ENCODE measurements at regions not wholly inside any gene's neighbourhood (a gene's known extent, or its start where the extent isn't known, plus 50 kb on each side); places are given as distances from the start of the nearest gene placed in this dataset.
A peak's percentile ranks its signal among the peaks of the same experiment; 100 is the strongest.

- no peak for TF ChIP-seq CTCF (IDR thresholded peaks at IDR 0.05; ENCODE audit: low read depth, low read length, missing control alignments)
- no peak for DNase-seq (ENCODE audit: extremely low read depth, low read depth)
- no peak overlapping the region for H3K4me3 ChIP-seq (replicated peaks; ENCODE audit: low read depth, low read length)
Observed at GRCh38 chr13:110773480-110773879, 60.0 kb downstream of the ING1 start.

- no peak for DNase-seq (ENCODE audit: extremely low read depth, low read depth)
- no peak overlapping the region for H3K4me3 ChIP-seq (replicated peaks; ENCODE audit: low read depth, low read length)
Observed at GRCh38 chr13:110774051-110774450, 60.6 kb downstream of the ING1 start.

GRCh38 chr13:110774490-110774889 lies 61.0 kb downstream of the ING1 start:
- no peak for DNase-seq (ENCODE audit: extremely low read depth, low read depth)
- no peak overlapping the region for H3K4me3 ChIP-seq (replicated peaks; ENCODE audit: low read depth, low read length)
- TF ChIP-seq CTCF (IDR thresholded peaks at IDR 0.05; ENCODE audit: low read depth, low read length, missing control alignments) = no peak

More at GRCh38 chr13:110774051-110774450, 60.6 kb downstream of the ING1 start:
- no peak for TF ChIP-seq CTCF (IDR thresholded peaks at IDR 0.05; ENCODE audit: low read depth, low read length, missing control alignments)

- TF ChIP-seq CTCF (IDR thresholded peaks at IDR 0.05; ENCODE audit: low read depth, low read length, missing control alignments) = no peak
- no peak overlapping the region for H3K4me3 ChIP-seq (replicated peaks; ENCODE audit: low read depth, low read length)
- DNase-seq (ENCODE audit: extremely low read depth, low read depth) = no peak
Observed at GRCh38 chr13:110775576-110775975, 62.1 kb downstream of the ING1 start.

- no peak for TF ChIP-seq CTCF (IDR thresholded peaks at IDR 0.05; ENCODE audit: low read depth, low read length, missing control alignments)
- no peak for DNase-seq (ENCODE audit: extremely low read depth, low read depth)
- no peak overlapping the region for H3K4me3 ChIP-seq (replicated peaks; ENCODE audit: low read depth, low read length)
Observed at GRCh38 chr13:110777251-110777820, 63.8 kb downstream of the ING1 start.

GRCh38 chr13:110779022-110779421 lies 65.5 kb downstream of the ING1 start:
- TF ChIP-seq CTCF (IDR thresholded peaks at IDR 0.05; ENCODE audit: low read depth, low read length, missing control alignments) = no peak
- peak; percentile 11 for DNase-seq (ENCODE audit: extremely low read depth, low read depth)
- no peak overlapping the region for H3K4me3 ChIP-seq (replicated peaks; ENCODE audit: low read depth, low read length)

GRCh38 chr13:110780422-110780821 lies 66.9 kb downstream of the ING1 start:
- no peak for TF ChIP-seq CTCF (IDR thresholded peaks at IDR 0.05; ENCODE audit: low read depth, low read length, missing control alignments)
- no peak overlapping the region for H3K4me3 ChIP-seq (replicated peaks; ENCODE audit: low read depth, low read length)
- peak; percentile 24 for DNase-seq (ENCODE audit: extremely low read depth, low read depth)
